GM18508 (cell line): ENCODE measurements at regions not wholly inside any gene's neighbourhood (a gene's known extent, or its start where the extent isn't known, plus 50 kb on each side); places are given as distances from the start of the nearest gene placed in this dataset.
"Not testable (repeated sequence)": the region's sequence is repeated elsewhere in the genome, so short reads cannot be mapped to it uniquely, and the experiment has no call there.

Experiments used
- ATAC-seq: cut with Tn5 transposase; IDR thresholded peaks from one replicate; pipeline ENCODE4 v1.9.1; 2021; ENCODE audit warnings: moderate number of reproducible peaks; ENCODE audit not compliant: insufficient read depth, unreplicated experiment

DNA sequence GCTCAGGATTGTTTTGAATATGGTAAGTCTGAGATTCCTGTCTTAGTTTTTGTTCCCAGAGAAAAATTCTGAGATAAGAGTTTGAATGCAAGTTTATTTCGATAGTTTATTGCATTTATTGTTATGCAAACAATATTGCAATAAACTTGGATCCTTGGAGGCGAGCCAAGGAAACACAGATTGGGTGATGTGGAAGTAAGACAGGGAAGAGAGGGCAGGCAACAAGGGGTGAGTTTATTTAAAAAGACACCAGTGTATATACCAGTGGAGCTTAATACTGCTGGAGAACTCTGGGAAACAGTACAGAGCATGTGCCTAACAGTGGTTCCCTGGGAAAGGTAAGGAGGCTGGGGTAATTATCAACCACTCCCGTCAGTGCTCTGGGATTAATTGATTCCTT lies 87.5 kb upstream of the NEDD4L start:
- no peak for ATAC-seq

- no peak for ATAC-seq
Measured at GRCh38 chr18:57954935-57955334, 89.1 kb upstream of the NEDD4L start.

- ATAC-seq: no peak
Measured at GRCh38 chr18:57953883-57954282, 90.1 kb upstream of the NEDD4L start.

DNA sequence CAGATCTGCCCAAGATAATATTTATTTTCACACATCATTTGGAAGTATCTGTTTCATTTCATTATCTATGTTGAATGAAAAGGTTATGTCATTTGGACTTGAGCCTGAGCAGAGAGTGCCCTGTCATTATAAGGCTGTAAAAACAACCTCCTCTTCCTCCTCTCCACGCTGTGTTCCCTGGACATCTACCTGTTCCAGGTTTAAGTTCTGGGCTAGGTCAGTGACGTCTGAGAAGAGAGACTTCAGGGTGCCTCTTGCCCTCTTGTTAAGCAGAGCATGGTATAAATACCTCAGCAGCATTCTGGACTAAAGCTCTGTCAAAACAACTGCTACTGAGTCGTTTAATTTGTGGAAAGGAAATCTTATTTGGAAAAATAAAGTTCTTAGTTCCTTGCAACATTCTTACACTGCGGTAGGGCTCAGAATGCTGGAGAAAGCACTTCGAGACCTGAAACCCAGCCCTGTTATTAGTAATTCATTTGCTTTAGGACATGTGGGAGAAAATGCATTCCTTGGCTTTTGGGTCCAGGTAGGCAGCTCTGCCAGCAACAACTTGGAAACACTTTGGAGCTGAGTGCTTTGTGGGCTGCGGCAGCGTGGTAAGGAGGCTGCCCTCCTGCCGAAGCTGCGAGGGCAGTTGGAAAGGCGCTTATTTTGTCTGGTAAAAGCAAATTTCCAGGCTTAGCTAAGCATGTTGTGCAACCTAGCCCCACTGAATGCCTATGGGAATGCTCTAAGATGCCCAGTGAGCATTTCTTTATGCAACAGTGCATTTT lies 91.8 kb upstream of the NEDD4L start:
- ATAC-seq: no peak

DNA sequence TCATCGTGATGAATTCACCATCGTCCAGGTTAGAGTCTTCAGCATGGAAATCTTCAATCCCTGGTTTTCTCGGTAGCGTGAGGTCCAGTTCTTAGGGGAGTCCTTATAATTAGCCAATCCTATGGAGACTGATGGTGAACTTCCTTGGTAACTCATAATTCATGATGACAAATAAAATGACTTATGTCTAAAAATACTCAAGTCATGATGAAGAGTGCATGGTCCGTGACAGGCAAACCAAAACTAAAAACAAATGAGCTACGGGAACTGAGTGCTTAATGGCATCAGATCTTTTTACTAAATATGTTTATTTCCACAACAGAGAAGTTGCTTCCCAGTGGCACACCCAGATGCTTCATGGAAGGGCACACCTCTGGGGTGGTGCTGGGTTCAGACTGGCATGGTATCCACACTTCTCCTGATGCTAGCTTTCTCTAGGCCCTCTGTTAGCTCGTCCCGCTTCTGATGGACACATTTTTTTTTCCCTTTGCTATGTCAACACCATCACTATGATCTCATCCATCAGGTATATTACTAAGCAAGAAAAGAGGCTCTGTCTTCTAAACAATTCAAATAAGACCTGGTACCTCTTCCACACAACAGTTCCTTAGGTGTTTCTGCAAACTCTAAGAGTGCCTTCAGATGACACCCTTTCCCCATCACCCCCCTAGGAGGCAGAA lies 92.8 kb upstream of the NEDD4L start:
- ATAC-seq: peak; percentile 72

GRCh38 chr18:57950542-57950941 lies 93.5 kb upstream of the NEDD4L start:
- ATAC-seq: no peak

DNA sequence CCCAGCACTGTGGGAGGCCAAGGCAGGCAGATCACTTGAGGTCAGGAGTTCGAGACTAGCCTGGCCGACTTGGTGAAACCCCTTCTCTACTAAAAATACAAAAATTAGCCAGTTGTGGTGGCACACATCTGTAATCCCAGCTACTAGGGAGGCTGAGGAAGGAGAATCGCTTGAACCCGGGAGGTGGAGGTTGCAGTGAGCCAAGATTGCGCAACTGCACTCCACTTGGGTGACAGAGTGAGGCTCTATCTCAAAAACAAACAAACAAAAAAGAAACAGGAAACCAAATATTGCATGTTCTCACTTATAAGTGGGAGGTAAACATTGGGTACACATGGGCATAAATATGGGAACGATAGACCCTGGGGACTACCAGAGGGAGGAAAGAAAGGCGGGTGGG lies 94.7 kb upstream of the NEDD4L start:
- not testable (repeated sequence) for ATAC-seq

DNA sequence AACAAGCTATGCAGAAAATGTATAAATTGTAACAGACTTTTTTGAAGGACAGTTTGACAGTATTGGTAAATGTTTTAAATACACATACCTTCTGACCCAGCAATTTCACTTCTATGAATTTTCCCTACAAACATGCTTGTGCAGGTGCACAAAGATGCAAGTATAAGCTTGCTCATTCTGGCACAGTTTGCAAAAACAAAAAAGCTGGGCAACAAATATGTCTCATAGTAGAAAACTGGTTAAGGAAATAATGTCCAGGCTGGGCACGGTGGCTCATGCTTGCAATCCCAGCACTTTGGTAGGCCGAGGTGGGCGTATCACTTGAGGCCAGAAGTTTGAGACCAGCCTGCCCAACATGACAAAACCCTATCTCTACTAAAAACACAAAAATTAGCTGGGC lies 96.9 kb upstream of the NEDD4L start:
- ATAC-seq: no peak

DNA sequence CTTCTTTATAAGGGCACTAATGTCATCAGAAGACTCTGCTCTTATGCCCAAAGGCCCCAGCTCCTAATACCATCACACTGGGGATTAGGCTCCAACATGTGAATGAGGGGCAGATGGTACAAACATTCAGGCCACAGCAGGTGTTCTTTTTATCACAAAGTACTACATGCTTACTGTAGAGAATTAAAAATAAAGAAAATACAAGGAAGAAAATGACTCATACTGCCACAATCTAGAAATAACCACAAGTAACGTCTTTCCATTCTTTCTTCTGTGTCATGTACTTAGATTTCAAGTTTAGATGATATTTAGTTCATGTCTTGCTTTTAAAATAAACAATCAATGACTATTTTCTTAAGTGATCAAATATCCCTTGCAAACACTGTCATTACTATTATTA lies 100.3 kb upstream of the NEDD4L start:
- no peak for ATAC-seq

DNA sequence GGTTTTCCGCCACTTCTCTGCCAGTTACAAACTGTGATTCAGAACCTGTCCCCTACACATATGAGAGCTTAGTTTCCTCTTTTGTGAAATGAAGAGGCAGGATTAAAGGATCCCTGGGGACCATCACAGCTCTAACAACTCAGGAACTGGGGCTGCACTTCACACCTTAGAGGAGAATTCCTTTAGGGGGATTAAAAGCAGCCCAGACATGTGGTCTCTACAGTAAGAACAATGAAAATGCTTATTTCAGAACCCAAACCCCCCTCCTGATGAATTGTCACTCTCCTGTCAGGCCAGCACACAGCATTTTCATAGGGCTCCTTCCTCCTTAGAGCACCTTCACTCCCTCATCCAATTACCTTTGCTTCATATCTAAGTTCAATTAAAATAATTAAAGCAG lies 101.5 kb upstream of the NEDD4L start:
- ATAC-seq: no peak

DNA sequence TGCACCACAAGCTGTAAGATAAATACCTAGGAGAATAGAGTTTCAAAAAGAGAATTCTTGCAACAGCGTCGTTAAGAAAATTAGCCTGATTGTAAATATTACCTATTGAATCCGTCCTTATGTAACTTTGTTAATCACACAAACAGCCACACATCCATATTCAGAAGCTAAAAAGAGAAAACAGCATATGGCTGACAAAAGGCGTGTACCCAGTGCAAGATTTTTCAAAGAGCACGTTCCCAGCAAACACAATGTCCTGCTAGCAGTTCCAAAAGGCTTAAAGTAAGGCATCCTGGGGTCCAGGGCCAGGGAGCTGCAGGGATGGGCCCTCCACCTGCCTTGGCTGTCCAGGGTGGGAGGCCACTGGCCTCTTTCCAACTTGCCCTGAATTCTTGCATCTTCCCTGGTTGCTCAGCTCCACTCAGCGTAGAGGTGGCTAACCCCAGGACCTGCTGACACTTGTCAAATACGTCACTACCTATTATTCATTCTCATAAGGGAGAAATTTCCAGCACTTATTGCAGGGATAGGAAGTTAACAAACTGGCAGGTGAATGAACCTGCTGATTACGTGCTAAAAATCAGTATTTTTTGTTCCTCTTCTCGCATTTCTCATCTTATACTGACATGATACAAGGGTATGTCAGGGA lies 102.1 kb upstream of the NEDD4L start:
- ATAC-seq: no peak

DNA sequence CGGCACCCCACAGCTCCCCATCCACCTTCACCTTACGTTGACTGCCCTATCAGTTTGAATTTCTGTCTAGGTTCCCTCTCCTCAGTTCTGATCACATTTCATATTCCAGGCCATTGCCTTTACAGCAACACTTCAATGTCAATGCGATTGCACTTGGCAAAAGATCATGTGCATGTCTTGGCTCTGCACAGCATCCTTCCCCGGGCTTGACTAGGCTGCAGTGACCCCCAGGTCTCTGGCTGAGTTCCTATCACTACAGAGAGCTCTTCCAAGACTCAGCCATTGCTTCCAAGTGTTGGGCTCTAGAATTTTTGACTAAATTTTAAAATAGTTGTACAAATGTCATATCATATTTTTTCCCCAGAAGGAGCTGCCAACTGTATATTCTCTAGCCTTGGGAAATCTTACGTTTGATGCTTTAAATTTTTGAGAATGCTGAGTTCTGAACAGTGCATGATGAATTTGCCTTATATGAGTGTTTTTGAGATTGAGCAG lies 103.8 kb upstream of the NEDD4L start:
- ATAC-seq: no peak

- ATAC-seq: not testable (repeated sequence)
Measured at GRCh38 chr18:57934375-57934774, 109.7 kb upstream of the NEDD4L start.

- peak; percentile 61 for ATAC-seq
Measured at GRCh38 chr18:57931038-57931437, 113.0 kb upstream of the NEDD4L start.

- no peak for ATAC-seq
Measured at GRCh38 chr18:57930476-57930875, 113.5 kb upstream of the NEDD4L start.

DNA sequence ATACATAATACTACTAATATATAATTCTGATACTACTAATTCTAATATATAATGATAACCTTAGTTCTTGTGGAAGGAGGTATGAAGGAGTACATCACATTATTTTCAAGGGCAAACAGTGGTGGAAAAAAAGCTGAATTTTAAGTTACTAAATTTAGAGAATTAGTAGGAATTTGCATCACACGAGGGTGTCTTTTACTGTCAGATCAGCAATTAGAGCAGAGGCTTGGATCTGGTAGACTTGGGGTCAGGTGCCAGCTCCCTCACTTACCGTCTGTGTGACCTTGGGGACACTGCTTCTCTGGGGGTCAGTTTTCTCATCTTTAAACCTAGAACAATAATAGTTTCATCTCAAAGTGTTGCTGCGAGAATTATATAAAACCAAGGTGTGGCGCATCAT lies 114.1 kb upstream of the NEDD4L start:
- no peak for ATAC-seq

DNA sequence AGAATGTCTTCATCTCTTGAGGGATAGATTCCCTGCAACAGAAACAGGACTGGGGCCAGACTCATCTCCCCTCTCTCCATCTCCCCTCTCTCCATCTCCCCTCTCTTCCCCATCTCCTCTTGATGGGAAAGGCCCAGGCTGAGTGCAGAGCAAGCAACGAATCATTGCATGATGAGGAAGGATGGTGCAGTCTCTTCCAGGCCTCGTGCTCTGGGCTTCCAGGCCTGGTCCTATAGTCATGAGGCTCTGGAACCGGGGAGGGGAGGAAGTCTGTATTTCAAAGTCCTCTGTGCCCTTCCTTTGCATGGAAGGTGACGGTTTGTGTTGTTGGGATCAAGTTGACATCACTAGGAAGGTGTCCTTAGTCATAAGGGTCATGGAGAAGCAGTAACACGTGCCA lies 115.6 kb upstream of the NEDD4L start:
- no peak for ATAC-seq

GRCh38 chr18:57927511-57927910 lies 116.5 kb upstream of the NEDD4L start:
- ATAC-seq: no peak

DNA sequence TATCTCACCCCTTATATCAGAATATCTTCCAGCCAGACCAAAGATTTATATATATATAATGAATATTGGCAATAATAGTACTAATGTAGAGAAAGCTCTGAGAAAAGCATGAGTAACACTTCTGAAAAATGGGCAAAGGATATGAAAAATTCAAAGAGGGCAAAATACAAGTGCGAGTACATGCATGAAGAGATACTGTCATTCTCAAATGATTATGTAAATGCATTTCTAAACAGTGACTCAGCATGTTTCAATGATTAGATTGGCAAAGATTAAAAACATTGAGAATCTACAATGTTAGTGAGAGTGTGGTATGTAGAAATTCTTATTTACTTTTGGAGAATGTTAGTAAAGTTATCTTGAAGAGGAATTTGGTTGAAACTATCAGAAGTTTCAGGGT lies 118.3 kb upstream of the NEDD4L start:
- no peak for ATAC-seq

DNA sequence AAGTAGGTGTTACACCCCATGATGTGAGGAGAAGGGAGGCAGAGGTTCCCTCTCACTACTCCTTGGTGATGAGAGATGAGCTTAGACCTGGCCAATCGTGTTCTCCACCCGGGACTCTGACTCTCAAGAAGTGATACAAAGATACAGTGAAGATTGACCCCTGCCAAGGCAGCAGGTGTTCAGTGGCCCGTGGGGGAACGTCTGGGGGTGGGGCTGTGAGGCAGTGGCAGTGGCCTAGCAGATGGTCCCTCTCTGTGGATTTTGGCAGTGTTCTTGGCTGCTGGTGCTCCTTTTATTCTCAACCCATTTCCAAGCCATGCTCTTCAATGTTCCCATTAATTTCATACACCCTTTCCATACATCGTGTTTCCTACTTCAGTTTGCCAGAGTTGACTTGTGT lies 120.4 kb upstream of the NEDD4L start:
- ATAC-seq: no peak

DNA sequence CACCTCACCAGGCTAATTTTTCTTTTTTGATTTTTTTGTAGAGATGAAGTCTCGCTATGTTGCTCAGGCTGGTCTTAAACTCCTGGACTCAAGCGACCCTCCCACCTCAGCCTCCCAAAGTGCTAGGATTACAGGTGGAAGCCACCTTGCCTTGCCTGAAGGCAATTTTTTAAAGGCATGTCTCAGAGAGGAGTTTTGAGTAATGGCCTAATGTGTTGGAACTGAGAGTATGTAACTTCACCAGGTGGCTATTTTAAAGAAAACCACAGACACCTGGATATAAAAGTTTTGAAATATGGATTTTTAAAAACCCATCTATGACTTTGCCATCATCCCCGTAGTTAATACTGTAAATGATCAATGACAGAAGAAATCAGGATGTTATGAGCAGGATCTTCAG lies 119.8 kb upstream of the ATP8B1 start:
- ATAC-seq: no peak
